ENCODE measurements at regions not wholly inside any gene's neighbourhood (a gene's known extent, or its start where the extent isn't known, plus 50 kb on each side); places are given as distances from the start of the nearest gene placed in this dataset.

DNA sequence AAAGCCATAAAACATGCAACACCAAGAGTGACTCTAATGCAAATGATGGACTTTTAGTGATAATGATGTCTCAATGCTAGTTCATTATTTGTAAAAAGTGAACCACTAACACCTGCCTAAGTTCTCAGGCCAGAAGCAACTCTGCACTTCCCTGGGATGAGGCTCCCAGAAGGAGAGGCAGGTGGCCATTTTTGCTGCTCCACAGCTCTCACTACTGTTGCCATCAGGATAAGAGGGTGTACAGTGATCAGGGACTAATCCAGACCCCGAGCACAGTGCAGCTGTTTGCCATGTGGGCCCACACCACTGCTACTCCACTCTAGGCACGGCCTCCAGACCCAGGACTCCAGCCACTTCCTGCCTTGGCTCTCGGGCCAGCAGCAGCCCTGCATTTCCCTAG lies 828.3 kb upstream of the MIR17HG start:
- Histone ChIP-seq H3K4me3 (no peak overlapping the region), H3K4me1 (no peaks in the 10 kb centered on the region), H3K27ac (replicated peaks) (no peak overlapping the region), H3K27me3 (ENCODE audit: low read depth) (no peaks in the 10 kb centered on the region), H3K9me3 (replicated peaks) (peaks cover 27% of the 10 kb centered on the region), H3K36me3 (no peaks in the 10 kb centered on the region)
- intact Hi-C loops (cut with micrococcal nuclease) = no loop called here
- DNase-seq = no peak
- no peak for TF ChIP-seq CTCF (IDR thresholded peaks at IDR 0.05; ENCODE audit: borderline replicate concordance)

GRCh38 chr13:90526711-90527110 lies 820.8 kb upstream of the MIR17HG start:
- no peak for DNase-seq
- intact Hi-C loops (cut with micrococcal nuclease) = no loop called here
- no peak for TF ChIP-seq CTCF (IDR thresholded peaks at IDR 0.05; ENCODE audit: borderline replicate concordance)
- Histone ChIP-seq H3K27ac (replicated peaks) (no peak overlapping the region), H3K4me1 (no peaks in the 10 kb centered on the region), H3K36me3 (no peaks in the 10 kb centered on the region), H3K4me3 (no peak overlapping the region), H3K9me3 (replicated peaks) (peaks cover 23% of the 10 kb centered on the region), H3K27me3 (ENCODE audit: low read depth) (no peaks in the 10 kb centered on the region)

GRCh38 chr13:90531744-90532143 lies 815.7 kb upstream of the MIR17HG start:
- Histone ChIP-seq H3K9me3 (replicated peaks) (peaks cover 3% of the 10 kb centered on the region), H3K4me3 (no peak overlapping the region), H3K27ac (replicated peaks) (no peak overlapping the region), H3K27me3 (ENCODE audit: low read depth) (no peaks in the 10 kb centered on the region), H3K4me1 (no peaks in the 10 kb centered on the region), H3K36me3 (no peaks in the 10 kb centered on the region)
- intact Hi-C loops (cut with micrococcal nuclease) = no loop called here
- no peak for TF ChIP-seq CTCF (IDR thresholded peaks at IDR 0.05; ENCODE audit: borderline replicate concordance)
- no peak for DNase-seq

- H3K36me3 ChIP-seq = no peaks in the 10 kb centered on the region
- H3K9me3 ChIP-seq (replicated peaks) = peaks cover 5% of the 10 kb centered on the region
- DNase-seq = no peak
- no peak for TF ChIP-seq CTCF (IDR thresholded peaks at IDR 0.05; ENCODE audit: borderline replicate concordance)
- no peaks in the 10 kb centered on the region for H3K27me3 ChIP-seq (ENCODE audit: low read depth)
- intact Hi-C loops (cut with micrococcal nuclease) = no loop called here
- H3K4me1 ChIP-seq = no peaks in the 10 kb centered on the region
- no peak overlapping the region for H3K27ac ChIP-seq (replicated peaks)
- H3K4me3 ChIP-seq = no peak overlapping the region
These were observed 814.5 kb upstream of the MIR17HG start for GRCh38 chr13:90532861-90533492.

DNA sequence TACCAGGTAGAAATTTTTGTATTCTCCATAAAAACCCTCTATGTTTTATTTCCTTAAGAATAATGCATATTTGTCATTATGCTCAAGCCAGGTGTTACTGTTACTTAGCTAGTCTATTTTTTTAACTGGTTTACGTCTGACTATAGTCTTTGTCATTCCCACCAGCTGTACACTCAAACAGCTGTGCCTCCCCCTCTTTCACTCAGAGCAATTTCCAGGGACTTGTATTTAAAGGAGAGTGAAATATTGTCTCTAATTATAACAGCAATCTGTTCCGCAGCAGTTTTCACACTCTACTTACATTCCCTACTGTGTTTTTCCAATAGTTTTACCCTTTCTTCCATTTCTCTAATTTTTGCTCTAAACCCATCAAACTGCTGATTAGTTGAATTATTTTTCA lies 813.6 kb upstream of the MIR17HG start:
- no peaks in the 10 kb centered on the region for H3K27me3 ChIP-seq (ENCODE audit: low read depth)
- H3K4me3 ChIP-seq = no peak overlapping the region
- H3K9me3 ChIP-seq (replicated peaks) = peaks cover 8% of the 10 kb centered on the region
- TF ChIP-seq CTCF (IDR thresholded peaks at IDR 0.05; ENCODE audit: borderline replicate concordance) = no peak
- no peak for DNase-seq
- intact Hi-C loops (cut with micrococcal nuclease) = no loop called here
- H3K27ac ChIP-seq (replicated peaks) = no peak overlapping the region
- H3K36me3 ChIP-seq = no peaks in the 10 kb centered on the region
- no peaks in the 10 kb centered on the region for H3K4me1 ChIP-seq

Data from left ventricle myocardium inferior (tissue), 1 donor.